Uterus (tissue), 3 donors: ENCODE measurements at regions not wholly inside any gene's neighbourhood (a gene's known extent, or its start where the extent isn't known, plus 50 kb on each side); places are given as distances from the start of the nearest gene placed in this dataset.

Experiments used
- DNase-seq, 2 donors: peaks; one replicate each; pipeline ENCODE4 v3.0.0-alpha.2; 2019 to 2020
- H3K27ac ChIP-seq, 2 donors: fragments of 200-600 bp; sonication (generic); 1 replicate in 1 of 2; 2 replicates in 1 of 2; pipeline ENCODE4 v1.5.1; 2016 to 2018
- H3K27me3 ChIP-seq, 2 donors: fragments of 200-600 bp; sonication (generic); one replicate each; pipeline ENCODE4 v1.5.1; 2018 to 2019; ENCODE audit warnings: control low read depth in 1 of 2
- H3K36me3 ChIP-seq, 2 donors: fragments of 200-600 bp; sonication (generic); one replicate each; pipeline ENCODE4 v1.5.1; 2019; ENCODE audit warnings: control low read depth in 1 of 2
- H3K4me1 ChIP-seq, 2 donors: fragments of 200-600 bp; sonication (generic); one replicate each; pipeline ENCODE4 v1.5.1; 2018 to 2019; ENCODE audit warnings: control low read depth in 1 of 2
- H3K4me3 ChIP-seq, 2 donors: fragments of 200-600 bp; sonication (generic); 1 replicate in 1 of 2; 2 replicates in 1 of 2; pipeline ENCODE4 v1.5.1; 2018 to 2019; ENCODE audit warnings: mild to moderate bottlenecking in 1 of 2
- H3K9me3 ChIP-seq, 2 donors: fragments of 200-600 bp; sonication (generic); one replicate each; pipeline ENCODE4 v1.5.1; 2019; ENCODE audit warnings: control low read depth in 1 of 2
- POLR2A ChIP-seq, 2 donors: fragments of 450-650 bp; IDR thresholded peaks; one replicate each; pipeline ENCODE4 v1.6.1; 2016; ENCODE audit warnings: antibody characterized with exemption in 2 of 2, mild to moderate bottlenecking in 1 of 2, moderate library complexity in 1 of 2
- intact Hi-C: fragments of 100-400 bp; cut with DNase I; formaldehyde crosslinking; loops from one replicate; pipeline ENCODE4 v1.15.1; 2023; ENCODE audit warnings: low total_unique reads
- TF ChIP-seq, protein P1 (sequence below), 4 experiments: fragments of 200-600 bp in 2 of 4; fragments of 450-650 bp in 2 of 4; sonication (generic) in 2 of 4; IDR thresholded peaks; one replicate each; pipeline ENCODE4 v1.5.1; 2016 to 2019; ENCODE audit warnings: antibody characterized with exemption in 4 of 4, mild to moderate bottlenecking in 2 of 4, moderate library complexity in 1 of 4
- donor health status: DM: yes; HTN: yes; CAD: no.

DNA sequence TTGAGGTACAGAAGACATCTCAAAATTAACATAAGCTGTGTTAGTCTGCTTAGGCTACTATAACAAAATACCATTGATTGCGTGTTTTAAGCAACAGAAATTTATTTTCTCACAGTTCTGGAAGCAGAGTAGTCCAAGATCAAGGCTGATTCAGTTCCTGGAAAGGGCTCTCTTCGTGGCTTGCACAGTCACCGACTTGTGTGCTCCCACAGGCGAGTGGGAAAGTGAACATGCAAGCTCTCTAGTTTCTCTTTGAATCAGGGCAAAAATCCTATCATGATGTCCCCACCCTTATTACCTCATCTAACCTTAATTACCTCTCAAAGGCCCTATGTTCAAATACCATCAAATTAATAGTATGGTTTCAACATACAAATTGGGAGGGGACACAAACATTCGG is 505.9 kb downstream of the ZIC1 start:
- Histone ChIP-seq H3K27me3 (no peaks in the 10 kb centered on the region), H3K27ac (no peak overlapping the region), H3K4me3 (no peak overlapping the region), H3K4me1 (no peaks in the 10 kb centered on the region), H3K36me3 (no peaks in the 10 kb centered on the region), H3K9me3 (no peaks in the 10 kb centered on the region)
- no peak for DNase-seq
- intact Hi-C loops = no loop called here
- TF ChIP-seq POLR2A (IDR thresholded peaks at IDR 0.05) = no peak
- TF ChIP-seq, protein P1, sequence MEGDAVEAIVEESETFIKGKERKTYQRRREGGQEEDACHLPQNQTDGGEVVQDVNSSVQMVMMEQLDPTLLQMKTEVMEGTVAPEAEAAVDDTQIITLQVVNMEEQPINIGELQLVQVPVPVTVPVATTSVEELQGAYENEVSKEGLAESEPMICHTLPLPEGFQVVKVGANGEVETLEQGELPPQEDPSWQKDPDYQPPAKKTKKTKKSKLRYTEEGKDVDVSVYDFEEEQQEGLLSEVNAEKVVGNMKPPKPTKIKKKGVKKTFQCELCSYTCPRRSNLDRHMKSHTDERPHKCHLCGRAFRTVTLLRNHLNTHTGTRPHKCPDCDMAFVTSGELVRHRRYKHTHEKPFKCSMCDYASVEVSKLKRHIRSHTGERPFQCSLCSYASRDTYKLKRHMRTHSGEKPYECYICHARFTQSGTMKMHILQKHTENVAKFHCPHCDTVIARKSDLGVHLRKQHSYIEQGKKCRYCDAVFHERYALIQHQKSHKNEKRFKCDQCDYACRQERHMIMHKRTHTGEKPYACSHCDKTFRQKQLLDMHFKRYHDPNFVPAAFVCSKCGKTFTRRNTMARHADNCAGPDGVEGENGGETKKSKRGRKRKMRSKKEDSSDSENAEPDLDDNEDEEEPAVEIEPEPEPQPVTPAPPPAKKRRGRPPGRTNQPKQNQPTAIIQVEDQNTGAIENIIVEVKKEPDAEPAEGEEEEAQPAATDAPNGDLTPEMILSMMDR (IDR thresholded peaks at IDR 0.05) = no peak

DNA sequence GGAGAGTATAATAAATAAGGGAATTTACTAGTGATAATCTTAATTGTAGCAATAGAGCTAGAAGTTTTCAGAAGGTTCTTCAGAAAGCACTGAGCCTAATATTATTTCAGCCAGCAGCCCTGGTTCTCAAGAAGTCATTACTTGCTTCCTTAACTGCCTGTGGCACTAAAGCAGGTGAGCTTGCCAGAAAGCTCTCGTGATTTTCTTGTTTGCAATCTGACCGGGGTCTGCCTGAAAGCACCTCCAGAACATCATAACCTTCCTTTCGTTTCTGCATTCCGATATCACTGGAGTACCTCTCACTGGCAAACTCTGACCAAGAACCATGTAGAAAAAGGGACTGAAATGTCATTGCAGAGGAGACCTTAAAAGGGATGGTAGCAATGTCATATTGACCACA is 510.3 kb downstream of the ZIC1 start:
- H3K36me3 ChIP-seq = no peaks in the 10 kb centered on the region
- no peak for TF ChIP-seq POLR2A (IDR thresholded peaks at IDR 0.05)
- TF ChIP-seq, protein P1 (IDR thresholded peaks at IDR 0.05) = no peak
- H3K9me3 ChIP-seq = no peaks in the 10 kb centered on the region
- H3K4me1 ChIP-seq = no peaks in the 10 kb centered on the region
- intact Hi-C loops = no loop called here
- H3K27ac ChIP-seq = no peak overlapping the region
- no peaks in the 10 kb centered on the region for H3K27me3 ChIP-seq
- DNase-seq = no peak
- no peak overlapping the region for H3K4me3 ChIP-seq

DNA sequence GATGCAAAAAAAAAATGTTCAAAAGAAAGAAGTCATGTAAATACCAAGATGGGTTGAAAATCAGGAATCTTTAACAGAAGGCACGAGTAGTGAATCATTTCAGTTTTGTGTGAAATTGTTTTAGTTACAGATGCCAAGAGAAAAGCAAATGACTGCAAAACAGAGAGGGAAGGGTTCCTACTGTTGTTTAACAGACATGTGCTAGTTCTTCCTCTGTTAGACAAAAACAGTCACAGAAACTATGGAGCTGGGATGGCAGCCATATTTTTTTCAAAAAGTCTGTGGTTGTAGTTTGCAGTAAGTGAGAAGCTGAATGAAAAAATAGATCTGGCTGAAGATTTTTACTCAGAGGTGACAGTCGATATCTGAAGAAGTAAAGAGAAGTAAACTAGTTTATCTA is 511.9 kb downstream of the ZIC1 start:
- H3K4me1 ChIP-seq = no peaks in the 10 kb centered on the region
- no peak for TF ChIP-seq POLR2A (IDR thresholded peaks at IDR 0.05)
- TF ChIP-seq, protein P1 (IDR thresholded peaks at IDR 0.05) = no peak
- intact Hi-C loops = no loop called here
- H3K9me3 ChIP-seq = no peaks in the 10 kb centered on the region
- H3K27ac ChIP-seq = no peak overlapping the region
- no peak overlapping the region for H3K4me3 ChIP-seq
- no peak for DNase-seq
- H3K27me3 ChIP-seq = no peaks in the 10 kb centered on the region
- no peaks in the 10 kb centered on the region for H3K36me3 ChIP-seq

DNA sequence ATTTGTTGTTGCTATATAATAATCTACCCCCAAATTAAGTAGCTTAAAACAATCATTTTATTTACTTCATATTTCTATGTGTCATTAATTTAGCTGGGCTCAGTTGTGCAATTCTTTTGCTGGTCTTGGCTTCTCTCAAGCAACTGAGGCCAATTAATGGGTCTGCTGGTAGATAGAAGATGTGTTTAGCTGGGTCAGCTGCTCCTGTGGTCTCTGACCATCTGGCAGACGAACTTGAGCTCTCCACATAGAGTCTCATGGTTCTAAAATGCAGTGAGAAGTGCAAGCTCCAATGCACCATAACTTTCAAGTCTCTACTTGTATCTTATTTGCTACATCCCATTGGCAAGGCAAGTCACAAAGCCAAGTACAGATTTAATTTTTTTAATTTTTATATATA is 515.6 kb downstream of the ZIC1 start:
- no peak overlapping the region for H3K27ac ChIP-seq
- DNase-seq = no peak

DNA sequence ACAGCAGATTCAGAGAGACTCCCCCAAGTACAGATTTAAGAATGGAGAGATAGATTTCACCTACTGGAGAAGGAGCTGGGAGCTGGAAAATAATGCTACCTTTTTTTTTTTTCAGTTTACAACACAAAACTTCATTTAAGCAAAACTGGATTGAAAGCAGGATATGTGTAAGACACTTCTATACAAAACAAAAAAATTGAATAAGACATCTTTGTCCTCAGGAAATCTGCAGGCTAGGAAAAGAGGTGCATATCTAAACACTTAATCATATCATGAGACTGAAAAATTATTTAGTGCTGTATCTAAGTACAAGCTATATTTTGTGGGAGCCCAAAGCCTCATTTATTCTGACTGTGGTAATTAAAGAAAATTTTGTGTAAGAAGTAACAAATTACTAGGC is 516.1 kb downstream of the ZIC1 start:
- Histone ChIP-seq H3K9me3 (no peaks in the 10 kb centered on the region), H3K4me3 (no peak overlapping the region), H3K27me3 (no peaks in the 10 kb centered on the region), H3K27ac (no peak overlapping the region), H3K4me1 (no peaks in the 10 kb centered on the region), H3K36me3 (no peaks in the 10 kb centered on the region)
- no peak for DNase-seq
- intact Hi-C loops = no loop called here
- TF ChIP-seq POLR2A (IDR thresholded peaks at IDR 0.05) = no peak
- TF ChIP-seq, protein P1 (IDR thresholded peaks at IDR 0.05) = no peak

More for the DNA sequence above, 515.6 kb downstream of the ZIC1 start:
- Histone ChIP-seq H3K4me3 (no peak overlapping the region), H3K36me3 (no peaks in the 10 kb centered on the region), H3K4me1 (no peaks in the 10 kb centered on the region), H3K9me3 (no peaks in the 10 kb centered on the region), H3K27me3 (no peaks in the 10 kb centered on the region)
- no peak for TF ChIP-seq POLR2A (IDR thresholded peaks at IDR 0.05)
- TF ChIP-seq, protein P1 (IDR thresholded peaks at IDR 0.05) = no peak
- intact Hi-C loops = no loop called here
